ENCODE measurements at regions not wholly inside any gene's neighbourhood (a gene's known extent, or its start where the extent isn't known, plus 50 kb on each side); places are given as distances from the start of the nearest gene placed in this dataset.

DNA sequence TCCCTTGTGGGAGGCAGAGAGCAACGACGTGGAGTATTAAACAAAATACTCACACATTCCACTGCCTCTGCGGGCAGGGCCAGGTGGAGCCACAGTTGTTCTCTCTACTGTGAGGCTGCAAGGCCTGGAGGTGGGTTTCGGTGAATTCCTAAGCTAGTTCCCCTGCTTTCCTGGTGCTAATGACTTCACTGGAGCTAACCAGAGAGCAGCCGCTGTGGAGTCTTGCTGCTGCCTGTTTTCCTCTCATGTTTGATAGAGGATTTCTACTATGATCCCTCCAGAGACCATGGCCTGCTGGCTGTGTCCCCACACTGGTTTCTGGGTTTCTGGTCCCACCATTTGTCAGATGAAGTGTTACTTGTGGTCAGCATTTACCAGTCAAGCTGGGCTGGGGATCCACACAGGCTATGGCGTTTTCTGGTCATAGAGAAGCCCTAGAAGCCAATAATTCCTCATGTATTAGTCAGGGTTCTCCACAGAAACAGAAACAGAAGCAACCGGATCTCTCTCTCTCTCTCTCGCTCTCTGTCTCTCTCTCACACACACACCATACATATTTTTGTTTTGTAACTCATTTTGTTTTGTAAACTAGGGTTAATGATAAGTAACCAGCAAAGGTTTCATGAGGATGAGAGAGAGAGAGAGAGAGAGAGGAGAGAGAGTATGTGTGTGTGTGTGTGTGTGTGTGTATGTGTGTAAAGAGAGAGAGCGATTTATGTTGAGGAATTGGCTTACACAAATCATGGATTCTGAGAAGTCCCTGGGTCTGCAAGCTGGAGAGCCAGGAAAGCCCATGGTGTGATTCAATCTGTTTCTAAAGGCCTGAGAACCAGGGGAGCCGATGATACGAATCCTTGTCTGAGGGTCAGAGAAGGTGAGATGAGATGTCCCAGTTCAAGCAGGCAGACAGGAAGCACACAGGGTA, 403.0 kb downstream of the GADD45G start:
- TF ChIP-seq CTCF (conservative IDR thresholded peaks at IDR 0.05; ENCODE audit: low read depth, low read length), result no peak
- no peak for TF ChIP-seq EZH2 (IDR thresholded peaks at IDR 0.05; ENCODE audit: borderline replicate concordance, low read depth, low read length, poor library complexity, severe bottlenecking)
